Esophagus muscularis mucosa (tissue), 4 donors: ENCODE measurements at regions not wholly inside any gene's neighbourhood (a gene's known extent, or its start where the extent isn't known, plus 50 kb on each side); places are given as distances from the start of the nearest gene placed in this dataset.

Experiments
- DNase-seq: peaks from one replicate; pipeline ENCODE4 v3.0.0-alpha.2; 2017; ENCODE audit errors: extremely low spot score
- H3K27ac ChIP-seq, 4 donors: fragments of 200-600 bp; sonication (generic); replicated peaks in 1 of 4; 1 replicate in 3 of 4; 2 replicates in 1 of 4; pipeline ENCODE4 v1.5.1; 2016 to 2019; ENCODE audit warnings: mild to moderate bottlenecking in 1 of 4
- H3K27me3 ChIP-seq, 4 donors: fragments of 200-600 bp; sonication (generic); one replicate each; pipeline versions ENCODE4 v1.5.1 to v1.6.0; 2016 to 2019
- H3K36me3 ChIP-seq, 4 donors: fragments of 200-600 bp; sonication (generic); one replicate each; pipeline ENCODE4 v1.5.1; 2016 to 2019
- H3K4me1 ChIP-seq, 4 donors: fragments of 200-600 bp; sonication (generic); one replicate each; pipeline ENCODE4 v1.5.1; 2016 to 2019
- H3K4me3 ChIP-seq, 4 donors: fragments of 200-600 bp; sonication (generic); 1 replicate in 2 of 4; 2 replicates in 2 of 4; pipeline ENCODE4 v1.5.1; 2016 to 2019; ENCODE audit warnings: mild to moderate bottlenecking in 4 of 4, moderate library complexity in 1 of 4
- H3K9me3 ChIP-seq, 4 donors: fragments of 200-600 bp; sonication (generic); 1 replicate in 3 of 4; 2 replicates in 1 of 4; pipeline ENCODE4 v1.5.1; 2016 to 2019
- EP300 ChIP-seq: sonication (generic); formaldehyde crosslinking; IDR thresholded peaks from one replicate; pipeline ENCODE4 v1.6.1; 2017; ENCODE audit warnings: antibody characterized with exemption
- POLR2A ChIP-seq: fragments of 450-650 bp; IDR thresholded peaks from one replicate; pipeline ENCODE4 v1.6.1; 2017; ENCODE audit warnings: antibody characterized with exemption, moderate library complexity, mild to moderate bottlenecking, low read depth
- POLR2AphosphoS5 ChIP-seq, 2 donors: sonication (generic); formaldehyde crosslinking; IDR thresholded peaks; one replicate each; pipeline ENCODE4 v1.6.1; 2017; ENCODE audit warnings: antibody characterized with exemption in 2 of 2
- WGBS: methylation state at CpG from one replicate; pipeline ENCODE4 v1.1.5; 2018; 5-methylcytosine and 5-hydroxymethylcytosine counted together
- intact Hi-C: fragments of 100-400 bp; cut with DNase I; formaldehyde crosslinking; loops from one replicate; pipeline ENCODE4 v1.15.1; 2023
- TF ChIP-seq, protein P1 (sequence below), 3 experiments: fragments of 200-600 bp in 2 of 3; fragments of 450-650 bp in 1 of 3; sonication (generic) in 2 of 3; IDR thresholded peaks; one replicate each; pipeline ENCODE4 v1.5.1; 2017 to 2019; ENCODE audit warnings: antibody characterized with exemption in 3 of 3, mild to moderate bottlenecking in 2 of 3, moderate library complexity in 1 of 3

DNA sequence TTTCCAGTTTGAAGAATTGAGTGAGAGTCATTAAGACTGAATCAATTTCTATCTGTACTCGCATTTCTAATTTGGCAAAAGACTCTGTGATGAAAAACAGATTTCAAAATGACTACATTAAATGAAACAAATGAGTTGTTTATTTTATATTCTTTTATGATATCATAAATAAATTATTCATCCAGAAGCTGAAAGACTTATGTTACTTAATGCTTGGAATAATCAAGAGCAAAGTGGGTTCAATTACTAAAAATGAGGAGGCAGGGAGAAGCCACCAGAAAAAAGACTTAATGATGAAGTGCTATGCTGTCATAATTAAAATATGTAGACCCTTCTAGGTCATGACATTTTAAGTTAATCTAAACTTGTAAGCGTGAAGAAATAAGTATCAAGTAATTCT is 130.6 kb upstream of the FERMT1 start:
- Histone ChIP-seq H3K4me3 (no peak overlapping the region), H3K27ac (no peak overlapping the region), H3K27me3 (no peaks in the 10 kb centered on the region), H3K36me3 (no peaks in the 10 kb centered on the region), H3K9me3 (peaks cover 0 to 4% (median 0%) of the 10 kb centered on the region in 4 donors), H3K4me1 (no peaks in the 10 kb centered on the region)
- TF ChIP-seq, protein P1, sequence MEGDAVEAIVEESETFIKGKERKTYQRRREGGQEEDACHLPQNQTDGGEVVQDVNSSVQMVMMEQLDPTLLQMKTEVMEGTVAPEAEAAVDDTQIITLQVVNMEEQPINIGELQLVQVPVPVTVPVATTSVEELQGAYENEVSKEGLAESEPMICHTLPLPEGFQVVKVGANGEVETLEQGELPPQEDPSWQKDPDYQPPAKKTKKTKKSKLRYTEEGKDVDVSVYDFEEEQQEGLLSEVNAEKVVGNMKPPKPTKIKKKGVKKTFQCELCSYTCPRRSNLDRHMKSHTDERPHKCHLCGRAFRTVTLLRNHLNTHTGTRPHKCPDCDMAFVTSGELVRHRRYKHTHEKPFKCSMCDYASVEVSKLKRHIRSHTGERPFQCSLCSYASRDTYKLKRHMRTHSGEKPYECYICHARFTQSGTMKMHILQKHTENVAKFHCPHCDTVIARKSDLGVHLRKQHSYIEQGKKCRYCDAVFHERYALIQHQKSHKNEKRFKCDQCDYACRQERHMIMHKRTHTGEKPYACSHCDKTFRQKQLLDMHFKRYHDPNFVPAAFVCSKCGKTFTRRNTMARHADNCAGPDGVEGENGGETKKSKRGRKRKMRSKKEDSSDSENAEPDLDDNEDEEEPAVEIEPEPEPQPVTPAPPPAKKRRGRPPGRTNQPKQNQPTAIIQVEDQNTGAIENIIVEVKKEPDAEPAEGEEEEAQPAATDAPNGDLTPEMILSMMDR (IDR thresholded peaks at IDR 0.05) = no peak
- TF ChIP-seq POLR2A = no peak
- no peak for TF ChIP-seq EP300
- no peak for TF ChIP-seq POLR2AphosphoS5 (IDR thresholded peaks at IDR 0.05)
- intact Hi-C loops = no loop called here
- 36% methylated on average over 2 of the region's 2 CpGs for WGBS
- DNase-seq = no peak

DNA sequence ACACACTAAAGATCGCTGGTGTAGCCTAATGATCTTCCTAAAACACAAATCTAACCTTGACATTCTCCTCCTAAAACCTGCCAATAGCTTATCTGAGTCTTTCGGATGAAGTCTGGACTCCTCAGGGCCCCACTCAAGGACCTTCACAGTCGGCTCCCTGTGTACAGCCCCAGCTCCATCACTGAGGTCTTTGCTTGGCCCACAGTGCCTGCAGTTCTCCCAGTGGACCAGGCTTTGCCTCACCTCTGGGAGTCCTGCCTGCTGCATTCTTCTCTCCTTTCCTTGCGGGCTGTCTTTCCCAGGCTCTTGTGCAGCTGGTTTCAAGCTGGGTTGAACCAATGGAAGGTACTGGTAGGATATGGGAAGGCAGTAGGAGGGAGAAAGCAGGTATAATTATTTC is 122.6 kb upstream of the FERMT1 start:
- intact Hi-C loops = no loop called here
- DNase-seq = no peak
- 72% methylated on average over 4 of the region's 4 CpGs for WGBS
- H3K36me3 ChIP-seq = no peaks in the 10 kb centered on the region
- H3K9me3 ChIP-seq = peaks cover 0 to 4% (median 0%) of the 10 kb centered on the region in 4 donors
- H3K27ac ChIP-seq = no peak overlapping the region
- H3K4me3 ChIP-seq = no peak overlapping the region
- H3K27me3 ChIP-seq = no peaks in the 10 kb centered on the region
- no peaks in the 10 kb centered on the region for H3K4me1 ChIP-seq
- TF ChIP-seq EP300 = no peak
- TF ChIP-seq, protein P1 (IDR thresholded peaks at IDR 0.05) = no peak
- no peak for TF ChIP-seq POLR2AphosphoS5 (IDR thresholded peaks at IDR 0.05)
- no peak for TF ChIP-seq POLR2A

DNA sequence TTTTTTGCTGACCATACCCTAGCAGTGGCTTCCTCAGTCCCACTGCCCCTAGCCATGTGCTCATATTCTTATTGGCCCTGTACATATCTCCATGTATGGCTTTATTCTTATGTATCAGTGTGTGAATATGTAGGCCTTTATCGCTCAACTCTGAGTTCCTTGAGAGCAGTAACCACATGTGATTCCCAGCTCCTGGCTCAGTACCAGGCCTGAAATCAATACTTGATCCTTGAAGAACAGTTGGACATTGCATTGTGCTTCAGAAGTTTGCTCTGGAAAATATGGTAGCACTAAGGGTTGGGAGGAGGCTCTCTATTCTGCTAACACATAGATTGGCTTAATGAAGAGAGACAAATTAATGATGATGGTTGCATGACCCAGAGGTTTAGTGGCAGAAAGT is 118.8 kb upstream of the FERMT1 start:
- H3K4me3 ChIP-seq = no peak overlapping the region
- 94% methylated on average over 1 of the region's 1 CpG for WGBS
- intact Hi-C loops = no loop called here
- H3K4me1 ChIP-seq = no peaks in the 10 kb centered on the region
- H3K36me3 ChIP-seq = no peaks in the 10 kb centered on the region
- no peaks in the 10 kb centered on the region for H3K27me3 ChIP-seq
- no peak overlapping the region for H3K27ac ChIP-seq
- no peak for TF ChIP-seq EP300
- no peak for TF ChIP-seq POLR2A
- TF ChIP-seq POLR2AphosphoS5 (IDR thresholded peaks at IDR 0.05) = no peak
- TF ChIP-seq, protein P1 (IDR thresholded peaks at IDR 0.05) = no peak
- H3K9me3 ChIP-seq = no peaks in the 10 kb centered on the region
- no peak for DNase-seq

DNA sequence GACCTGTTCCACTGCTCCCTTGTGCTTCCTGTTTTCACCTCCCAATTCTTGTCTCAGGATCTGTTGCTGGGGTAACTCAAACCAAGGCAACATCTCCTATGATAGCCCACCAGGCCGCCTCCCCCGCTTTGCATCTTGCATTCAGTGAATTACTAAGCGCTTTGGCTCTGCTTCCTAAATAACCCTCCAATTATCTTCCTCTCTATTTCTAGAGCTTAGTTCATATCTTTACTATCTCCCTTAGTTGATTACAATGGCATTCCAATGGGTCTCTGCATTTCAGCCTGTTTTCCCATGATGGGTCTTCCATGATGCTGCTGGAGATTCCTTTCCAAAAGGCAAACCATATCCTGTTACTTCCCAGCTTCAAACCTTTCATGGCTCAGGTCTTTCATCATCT is 117.2 kb upstream of the FERMT1 start:
- no peak overlapping the region for H3K4me3 ChIP-seq
- TF ChIP-seq POLR2A (no peak), POLR2AphosphoS5 (IDR thresholded peaks at IDR 0.05) (no peak), EP300 (no peak)
- TF ChIP-seq, protein P1 (IDR thresholded peaks at IDR 0.05) = no peak
- no peak for DNase-seq
- H3K9me3 ChIP-seq = no peaks in the 10 kb centered on the region
- H3K36me3 ChIP-seq = no peaks in the 10 kb centered on the region
- 92% methylated on average over 3 of the region's 3 CpGs for whole genome bisulfite sequencing
- no peaks in the 10 kb centered on the region for H3K27me3 ChIP-seq
- intact Hi-C loops = no loop called here
- H3K27ac ChIP-seq = no peak overlapping the region
- no peaks in the 10 kb centered on the region for H3K4me1 ChIP-seq

DNA sequence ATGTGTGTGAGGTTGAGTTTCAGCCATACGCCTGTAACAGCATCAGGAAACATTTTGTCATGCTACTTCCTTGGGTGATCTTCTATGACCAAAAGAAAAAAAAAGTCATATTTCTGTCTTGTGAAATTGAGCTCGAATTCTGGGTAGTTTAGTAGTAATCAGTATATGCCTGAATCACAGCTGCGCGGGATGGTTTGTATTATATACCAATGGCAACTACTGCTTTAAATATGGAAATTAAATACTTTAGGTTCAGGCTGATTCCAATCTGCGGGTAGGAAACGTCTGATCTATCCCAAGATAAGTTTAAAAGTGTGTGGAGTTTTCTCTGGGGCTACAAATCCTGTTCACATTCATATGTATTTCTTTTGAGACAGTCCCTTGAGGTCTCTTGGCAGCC is 115.6 kb upstream of the FERMT1 start:
- no peak overlapping the region for H3K27ac ChIP-seq
- no peaks in the 10 kb centered on the region for H3K36me3 ChIP-seq
- TF ChIP-seq EP300 (no peak), POLR2AphosphoS5 (IDR thresholded peaks at IDR 0.05) (no peak), POLR2A (no peak)
- TF ChIP-seq, protein P1 (IDR thresholded peaks at IDR 0.05) = no peak
- H3K4me3 ChIP-seq = no peak overlapping the region
- no peak for DNase-seq
- intact Hi-C loops = no loop called here
- H3K9me3 ChIP-seq = no peaks in the 10 kb centered on the region
- 62% methylated on average over 6 of the region's 6 CpGs for WGBS
- no peaks in the 10 kb centered on the region for H3K4me1 ChIP-seq
- no peaks in the 10 kb centered on the region for H3K27me3 ChIP-seq
